Nephron progenitor cell (in vitro differentiated cells): ENCODE measurements at regions not wholly inside any gene's neighbourhood (a gene's known extent, or its start where the extent isn't known, plus 50 kb on each side); places are given as distances from the start of the nearest gene placed in this dataset.

Source experiments
- DNase-seq: peaks from one replicate; pipeline ENCODE4 v3.0.0; 2021
- H3K27ac Mint-ChIP-seq: 2 replicates; pipeline ENCODE4 v1.8.0; 2021; ENCODE audit warnings: mild to moderate bottlenecking, moderate library complexity, mixed read lengths
- H3K27me3 Mint-ChIP-seq: 2 replicates; pipeline ENCODE4 v1.8.0; 2021; ENCODE audit warnings: mild to moderate bottlenecking, low read depth, mixed read lengths; ENCODE audit not compliant: poor library complexity
- H3K36me3 Mint-ChIP-seq: 2 replicates; pipeline ENCODE4 v1.8.0; 2021; ENCODE audit warnings: low read depth, mixed read lengths
- H3K4me1 Mint-ChIP-seq: 2 replicates; pipeline ENCODE4 v1.8.0; 2021; ENCODE audit warnings: mixed read lengths
- H3K4me3 Mint-ChIP-seq: 2 replicates; pipeline ENCODE4 v1.8.0; 2021; ENCODE audit warnings: mild to moderate bottlenecking, moderate library complexity, mixed read lengths
- H3K9me3 Mint-ChIP-seq: 2 replicates; pipeline ENCODE4 v1.8.0; 2021; ENCODE audit warnings: mild to moderate bottlenecking, moderate library complexity, mixed read lengths
- TF ChIP-seq, protein P1 (sequence below): fragments of 200-600 bp; sonication (generic); IDR thresholded peaks from 2 replicates; pipeline ENCODE4 v1.5.0; 2021; ENCODE audit warnings: antibody characterized with exemption

DNA sequence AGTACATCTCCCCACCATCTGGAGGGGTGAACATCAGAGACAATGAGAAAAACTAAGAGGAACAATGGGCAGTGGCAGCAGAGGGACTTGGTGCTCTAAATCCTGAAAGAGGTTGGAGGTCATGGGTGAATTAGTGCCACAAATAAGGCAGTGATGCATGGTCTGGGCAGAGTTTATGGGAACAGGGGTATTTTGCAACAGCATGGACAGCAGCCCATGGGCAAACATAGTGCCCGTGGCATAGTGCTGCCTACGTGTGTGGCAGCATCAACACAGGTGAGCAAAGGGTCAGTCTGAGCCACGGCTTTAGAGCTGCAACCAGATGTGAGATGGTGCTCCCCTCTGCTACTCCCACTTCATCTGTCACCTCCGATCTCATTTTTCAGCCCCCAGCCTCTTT lies 459.1 kb upstream of the CITED2 start:
- Mint-ChIP-seq H3K36me3 (peaks cover 12% of the 10 kb centered on the region), H3K27ac (no peak overlapping the region), H3K4me3 (no peak overlapping the region), H3K27me3 (no peaks in the 10 kb centered on the region), H3K4me1 (peaks cover 50% of the 10 kb centered on the region), H3K9me3 (peaks cover 11% of the 10 kb centered on the region)
- no peak for DNase-seq
- TF ChIP-seq, protein P1, sequence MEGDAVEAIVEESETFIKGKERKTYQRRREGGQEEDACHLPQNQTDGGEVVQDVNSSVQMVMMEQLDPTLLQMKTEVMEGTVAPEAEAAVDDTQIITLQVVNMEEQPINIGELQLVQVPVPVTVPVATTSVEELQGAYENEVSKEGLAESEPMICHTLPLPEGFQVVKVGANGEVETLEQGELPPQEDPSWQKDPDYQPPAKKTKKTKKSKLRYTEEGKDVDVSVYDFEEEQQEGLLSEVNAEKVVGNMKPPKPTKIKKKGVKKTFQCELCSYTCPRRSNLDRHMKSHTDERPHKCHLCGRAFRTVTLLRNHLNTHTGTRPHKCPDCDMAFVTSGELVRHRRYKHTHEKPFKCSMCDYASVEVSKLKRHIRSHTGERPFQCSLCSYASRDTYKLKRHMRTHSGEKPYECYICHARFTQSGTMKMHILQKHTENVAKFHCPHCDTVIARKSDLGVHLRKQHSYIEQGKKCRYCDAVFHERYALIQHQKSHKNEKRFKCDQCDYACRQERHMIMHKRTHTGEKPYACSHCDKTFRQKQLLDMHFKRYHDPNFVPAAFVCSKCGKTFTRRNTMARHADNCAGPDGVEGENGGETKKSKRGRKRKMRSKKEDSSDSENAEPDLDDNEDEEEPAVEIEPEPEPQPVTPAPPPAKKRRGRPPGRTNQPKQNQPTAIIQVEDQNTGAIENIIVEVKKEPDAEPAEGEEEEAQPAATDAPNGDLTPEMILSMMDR: no peak

DNA sequence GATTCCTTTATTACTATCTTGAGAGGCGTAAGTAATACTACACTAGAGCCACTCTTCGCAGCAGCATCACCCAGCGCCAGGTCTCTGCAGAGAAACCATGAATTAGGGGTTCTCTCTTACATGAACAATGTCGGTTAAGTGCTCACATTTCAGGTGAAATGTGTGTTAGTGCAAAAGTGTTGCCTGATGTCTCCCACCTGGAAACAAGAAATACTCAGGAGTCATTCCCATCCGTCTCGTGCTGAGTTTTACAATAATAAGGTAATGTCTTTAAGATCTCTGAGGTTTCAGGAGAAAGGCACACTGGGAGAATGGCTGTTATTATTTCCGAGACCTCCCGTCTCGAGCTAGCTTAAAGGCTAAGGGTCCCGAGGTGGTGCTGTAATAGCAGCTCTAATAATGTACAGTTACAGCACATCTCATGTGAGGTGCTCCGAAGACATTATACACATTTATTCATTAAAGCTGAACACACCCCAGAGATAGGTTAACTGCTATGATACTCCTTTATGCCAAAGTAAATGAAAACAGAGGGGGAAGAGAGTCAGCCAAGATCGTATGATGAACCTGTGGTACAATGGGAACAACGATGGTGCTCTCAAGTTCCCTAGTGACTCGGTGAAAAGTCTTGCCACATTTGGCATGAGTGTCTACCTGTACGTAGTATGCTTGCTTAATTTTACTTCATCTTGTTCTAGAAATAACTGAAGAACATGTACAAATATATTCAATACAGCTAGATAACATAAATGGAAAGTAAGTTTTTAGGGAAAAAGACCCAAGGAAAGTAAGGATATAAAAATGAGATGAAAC lies 458.3 kb upstream of the CITED2 start:
- no peak overlapping the region for H3K4me3 Mint-ChIP-seq
- H3K9me3 Mint-ChIP-seq: peaks cover 2% of the 10 kb centered on the region
- no peak for DNase-seq
- H3K4me1 Mint-ChIP-seq: peaks cover 58% of the 10 kb centered on the region
- TF ChIP-seq, protein P1: no peak
- H3K36me3 Mint-ChIP-seq: peaks cover 7% of the 10 kb centered on the region
- H3K27me3 Mint-ChIP-seq: no peaks in the 10 kb centered on the region
- H3K27ac Mint-ChIP-seq: no peak overlapping the region

DNA sequence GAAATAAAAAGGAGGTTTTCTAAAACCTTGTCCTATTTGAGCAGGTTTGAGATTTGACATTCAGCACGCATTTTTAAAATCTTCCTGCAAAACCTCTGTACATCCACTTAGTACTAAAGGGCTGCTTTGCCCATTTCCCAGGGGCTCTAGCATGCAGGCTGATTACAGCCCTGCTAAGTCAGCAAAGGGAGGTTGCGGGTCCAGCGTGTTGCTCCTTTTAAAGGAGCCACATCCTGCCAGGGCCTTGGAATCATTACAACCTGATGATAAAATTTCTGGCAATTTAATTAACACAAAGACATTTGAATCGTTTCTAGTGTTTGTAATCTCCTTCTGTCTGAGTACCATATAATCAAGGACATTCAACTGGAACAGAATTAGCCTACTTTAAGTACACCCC lies 455.1 kb upstream of the CITED2 start:
- Mint-ChIP-seq H3K27me3 (no peaks in the 10 kb centered on the region), H3K4me3 (no peak overlapping the region), H3K36me3 (peaks cover 6% of the 10 kb centered on the region), H3K9me3 (no peaks in the 10 kb centered on the region), H3K27ac (no peak overlapping the region), H3K4me1 (peaks cover 58% of the 10 kb centered on the region)
- TF ChIP-seq, protein P1: no peak
- DNase-seq: no peak

DNA sequence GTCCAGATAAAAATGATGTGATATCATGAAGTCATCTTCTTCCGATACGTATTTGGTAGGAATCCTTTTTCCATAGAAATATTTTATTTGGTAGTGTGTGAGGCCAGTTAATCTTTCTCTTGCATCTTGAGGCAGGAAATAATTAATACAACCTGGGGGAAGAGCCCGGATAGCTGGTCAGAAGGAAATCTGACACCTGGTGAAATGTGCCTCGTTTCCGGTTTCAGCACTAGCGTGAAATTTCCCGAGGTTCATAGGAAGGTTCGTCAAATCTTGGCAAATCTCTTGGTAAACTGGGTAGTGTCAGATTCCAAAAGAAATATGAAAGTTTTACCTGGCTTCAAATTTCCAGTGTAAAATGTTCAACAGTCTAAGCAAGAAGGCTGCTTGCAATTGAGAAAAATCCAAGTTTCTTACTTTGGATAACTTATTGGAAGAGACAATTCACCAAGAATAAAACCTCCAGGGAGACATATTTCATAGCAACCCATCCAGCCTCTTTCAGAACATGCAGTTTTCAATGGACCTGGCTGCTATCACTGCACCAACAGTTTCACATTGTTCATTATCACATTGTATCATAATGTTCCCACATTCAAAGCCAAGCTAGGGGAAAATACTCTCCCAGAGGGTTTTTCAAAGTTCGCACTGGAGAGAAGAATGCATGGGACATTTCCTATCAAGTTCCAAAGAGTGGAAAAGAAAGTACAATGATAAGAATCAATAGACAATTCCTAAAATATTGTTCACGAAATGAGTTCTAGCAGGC lies 454.5 kb upstream of the CITED2 start:
- Mint-ChIP-seq H3K9me3 (no peaks in the 10 kb centered on the region), H3K27ac (peak overlapping the region; percentile 22), H3K4me1 (peaks cover 54% of the 10 kb centered on the region), H3K4me3 (no peak overlapping the region), H3K27me3 (no peaks in the 10 kb centered on the region), H3K36me3 (peaks cover 6% of the 10 kb centered on the region)
- TF ChIP-seq, protein P1: no peak
- no peak for DNase-seq

DNA sequence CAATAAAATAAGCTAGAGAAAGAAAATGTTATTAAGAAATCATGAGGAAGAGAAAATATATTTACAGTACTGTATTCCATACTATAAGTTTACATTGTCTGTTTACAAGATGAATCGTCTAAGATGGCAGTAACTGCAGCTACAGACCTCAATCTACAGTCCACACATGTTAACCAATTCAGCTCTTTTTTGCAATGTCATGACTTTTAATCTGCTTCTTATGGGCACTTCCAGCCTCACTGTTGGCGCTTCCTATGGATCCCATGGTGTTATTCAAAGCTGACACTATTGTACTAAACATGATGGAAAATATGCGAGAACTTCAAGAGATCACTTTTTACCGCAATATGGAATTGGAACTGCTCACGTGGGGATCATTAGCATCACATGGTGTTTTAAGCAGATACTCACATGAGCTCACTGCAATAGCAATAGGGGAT lies 451.5 kb upstream of the CITED2 start:
- Mint-ChIP-seq H3K4me3 (no peak overlapping the region), H3K4me1 (peaks cover 34% of the 10 kb centered on the region), H3K27me3 (peaks cover 3% of the 10 kb centered on the region), H3K36me3 (peaks cover 6% of the 10 kb centered on the region), H3K9me3 (no peaks in the 10 kb centered on the region), H3K27ac (no peak overlapping the region)
- DNase-seq: no peak
- TF ChIP-seq, protein P1: no peak
